Cerebellar nuclear complex (tissue), 1 donor: ENCODE measurements at regions not wholly inside any gene's neighbourhood (a gene's known extent, or its start where the extent isn't known, plus 50 kb on each side); places are given as distances from the start of the nearest gene placed in this dataset.
A peak's percentile ranks its signal among the peaks of the same experiment; 100 is the strongest.
"Not testable (repeated sequence)": the region's sequence is repeated elsewhere in the genome, so short reads cannot be mapped to it uniquely, and the experiment has no call there.

Source experiments
- DNase-seq, 2 experiments: peaks; one replicate each; lab custom pipeline; 2025; lab: John Stamatoyannopoulos, UW

GRCh38 chr3:10665592-10665991 is 150.4 kb upstream of the SLC6A11 start:
- DNase-seq = no peak

DNA sequence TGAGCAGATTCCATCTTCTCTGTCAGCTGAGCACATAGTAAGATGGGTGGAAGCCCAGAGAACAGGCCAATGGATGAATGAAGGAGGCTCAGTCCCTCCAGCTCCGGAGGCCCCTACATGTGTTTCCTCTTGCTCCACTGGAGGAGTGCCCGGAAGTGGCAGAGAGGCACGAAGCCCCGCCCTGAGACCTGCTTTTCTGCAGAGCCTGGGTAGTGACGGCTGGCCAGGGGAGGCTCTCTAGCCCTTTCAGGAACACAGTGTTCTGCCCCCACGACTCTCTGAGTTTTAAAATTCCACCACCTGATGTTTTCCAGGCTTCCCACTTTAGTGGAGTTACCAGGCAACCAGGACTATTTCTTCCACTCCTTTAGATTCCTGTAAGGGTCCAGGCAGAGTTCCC is 149.4 kb upstream of the SLC6A11 start:
- no peak for DNase-seq

DNA sequence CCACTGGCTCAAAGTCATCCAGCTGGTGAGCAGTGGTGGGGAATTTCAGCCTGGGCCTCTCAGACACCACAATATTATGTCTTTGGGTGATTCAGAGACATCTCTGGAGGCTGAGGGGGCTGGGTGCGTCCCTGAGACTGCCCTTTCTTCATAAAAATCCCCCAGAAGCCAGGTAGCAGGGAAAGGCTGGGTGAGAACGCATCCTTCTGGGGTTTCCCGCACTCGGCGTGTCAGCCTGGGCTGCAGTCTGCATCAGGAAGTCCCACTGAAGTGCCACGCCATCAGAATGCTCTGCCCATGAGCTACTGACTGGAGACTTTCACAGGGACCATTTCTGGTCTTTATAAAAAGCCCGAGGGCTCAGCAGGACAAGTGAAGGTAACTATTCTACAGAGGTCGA is 148.8 kb upstream of the SLC6A11 start:
- DNase-seq = no peak

- DNase-seq = no peak
Observed at GRCh38 chr3:10667901-10668476, 148.0 kb upstream of the SLC6A11 start.

GRCh38 chr3:10669490-10670048 is 146.5 kb upstream of the SLC6A11 start:
- DNase-seq = no peak

DNA sequence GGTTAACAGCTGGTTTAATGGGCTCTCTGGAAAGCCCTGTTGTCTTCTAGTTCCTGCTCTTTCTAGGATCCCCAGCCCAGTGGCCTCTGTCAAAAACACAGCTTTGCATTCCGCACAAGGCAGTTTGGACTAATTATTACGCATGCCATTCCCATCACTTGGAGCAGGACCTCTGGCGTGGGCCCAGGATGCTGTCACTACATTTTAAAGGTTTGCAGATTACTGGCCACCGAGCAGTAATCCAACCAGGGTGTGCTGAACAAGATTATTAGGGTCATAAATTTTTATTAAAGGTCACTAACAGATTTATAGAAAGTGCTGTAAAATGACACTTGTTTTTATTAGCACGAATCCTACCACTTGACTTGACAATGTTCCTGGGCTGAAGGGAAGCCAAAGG is 143.6 kb upstream of the SLC6A11 start:
- no peak for DNase-seq

- no peak for DNase-seq
Observed at GRCh38 chr3:10674578-10674977, 141.4 kb upstream of the SLC6A11 start.

DNA sequence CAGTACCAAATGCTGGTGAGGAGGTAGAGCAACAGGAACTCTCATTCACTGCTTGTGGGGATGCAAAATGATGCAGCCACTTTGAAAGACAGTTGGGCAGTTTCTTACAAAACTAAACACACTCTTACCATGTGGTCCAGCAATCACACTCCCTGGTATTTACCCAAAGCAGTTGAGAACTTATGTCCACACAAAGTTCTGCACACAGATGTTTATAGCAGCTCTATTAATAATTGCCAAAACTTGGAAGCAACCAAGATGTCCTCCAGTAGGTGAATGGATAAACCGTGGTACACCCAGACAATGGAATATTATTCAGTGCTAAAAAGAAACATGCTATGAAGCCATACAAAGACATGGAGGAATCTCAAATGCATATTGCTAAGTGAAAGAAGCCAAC is 139.1 kb upstream of the SLC6A11 start:
- DNase-seq = no peak

GRCh38 chr3:10678796-10679376 is 137.1 kb upstream of the SLC6A11 start:
- DNase-seq = no peak

DNA sequence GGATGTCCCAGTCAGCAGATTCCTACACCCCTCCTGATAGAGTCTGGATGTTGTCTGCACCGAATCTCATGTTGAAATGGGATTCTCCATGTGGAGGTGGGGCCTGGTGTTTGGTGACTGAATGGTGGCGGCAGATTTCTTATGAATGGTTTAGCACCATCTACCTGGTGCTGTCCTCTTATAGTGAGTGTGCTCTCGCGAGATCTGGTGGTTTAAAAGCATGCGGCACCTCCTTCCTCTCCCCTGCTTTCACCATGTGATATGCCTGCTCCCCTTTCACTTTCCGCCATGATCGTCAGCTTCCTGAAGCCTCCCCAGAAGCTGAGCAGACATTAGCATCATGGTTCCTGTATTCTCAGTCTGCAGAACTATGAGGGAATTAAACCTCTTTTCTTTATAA is 135.2 kb upstream of the SLC6A11 start:
- DNase-seq = no peak

GRCh38 chr3:10682692-10683091 is 133.3 kb upstream of the SLC6A11 start:
- DNase-seq = no peak

GRCh38 chr3:10683106-10683505 is 132.9 kb upstream of the SLC6A11 start:
- no peak for DNase-seq

- no peak for DNase-seq
Observed at GRCh38 chr3:10688126-10688525, 127.9 kb upstream of the SLC6A11 start.

DNA sequence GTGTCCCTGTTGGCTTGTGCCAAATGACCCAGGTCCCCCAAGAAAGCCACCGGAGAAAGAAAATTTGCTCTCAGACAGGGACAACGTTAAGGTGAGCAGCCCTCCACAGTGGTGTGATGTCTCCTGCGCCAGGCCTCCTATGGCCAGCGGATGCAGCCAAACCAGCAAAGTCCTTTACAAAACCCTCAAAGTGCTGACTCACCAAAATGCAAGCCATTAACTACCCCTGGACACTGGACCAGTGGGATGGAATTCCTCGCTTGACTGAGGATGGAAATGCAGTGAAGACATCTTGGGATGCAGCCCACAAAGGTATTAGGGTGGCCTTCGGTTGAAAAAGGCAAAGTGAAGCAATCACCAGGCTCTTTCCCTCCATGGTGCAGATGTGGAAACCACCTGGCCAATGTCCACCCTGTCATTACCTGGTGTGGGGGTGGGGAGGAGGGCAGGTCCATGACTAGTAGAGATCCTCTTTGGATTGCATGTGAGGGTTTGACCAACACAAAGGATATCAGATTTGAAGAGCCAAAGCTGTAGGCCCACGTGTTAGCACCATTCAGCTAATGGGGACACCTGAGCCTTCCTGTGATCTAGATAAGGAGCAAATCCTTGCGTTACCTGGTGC is 127.4 kb upstream of the SLC6A11 start:
- no peak for DNase-seq

GRCh38 chr3:10692039-10692622 is 123.9 kb upstream of the SLC6A11 start:
- no peak for DNase-seq

DNA sequence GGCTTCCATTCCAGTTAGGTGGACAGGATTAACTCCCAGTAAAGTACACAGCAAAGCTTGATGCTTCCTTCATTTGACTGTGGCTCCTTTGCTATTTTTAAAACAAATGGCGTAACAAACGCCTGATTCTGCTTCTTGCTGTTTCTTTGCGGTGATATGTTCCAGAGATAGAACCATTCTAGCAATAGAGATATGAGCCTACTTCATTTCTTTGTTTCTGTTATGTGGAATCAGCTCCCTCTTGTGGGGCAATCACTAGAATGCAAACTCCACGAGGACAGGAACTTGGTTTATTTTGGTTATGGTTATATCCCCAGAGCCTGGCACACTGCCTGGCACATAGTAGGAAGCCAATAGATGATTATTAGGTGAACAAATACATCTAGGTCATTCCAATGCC is 122.6 kb upstream of the SLC6A11 start:
- DNase-seq = no peak

GRCh38 chr3:10694179-10694578 is 121.8 kb upstream of the SLC6A11 start:
- DNase-seq = no peak

DNA sequence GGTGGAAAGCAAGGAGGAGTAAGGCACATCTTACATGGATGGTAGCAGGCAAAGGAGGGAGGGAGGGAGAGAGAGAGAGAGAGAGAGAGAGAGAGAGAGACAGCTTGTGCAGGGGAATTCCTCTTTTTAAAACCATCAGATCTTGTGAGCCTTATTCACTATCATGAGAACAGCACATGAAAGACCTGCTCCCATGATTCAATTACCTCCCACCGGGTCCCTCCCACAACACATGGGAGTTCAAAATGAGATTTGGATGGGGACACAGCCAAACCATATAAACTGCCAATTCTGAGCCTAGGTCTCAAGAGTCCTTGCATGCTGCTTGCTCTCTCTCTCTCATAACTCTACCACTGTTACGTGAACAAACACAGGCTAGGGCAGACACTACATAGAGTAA is 120.8 kb upstream of the SLC6A11 start:
- not testable (repeated sequence) for DNase-seq

DNA sequence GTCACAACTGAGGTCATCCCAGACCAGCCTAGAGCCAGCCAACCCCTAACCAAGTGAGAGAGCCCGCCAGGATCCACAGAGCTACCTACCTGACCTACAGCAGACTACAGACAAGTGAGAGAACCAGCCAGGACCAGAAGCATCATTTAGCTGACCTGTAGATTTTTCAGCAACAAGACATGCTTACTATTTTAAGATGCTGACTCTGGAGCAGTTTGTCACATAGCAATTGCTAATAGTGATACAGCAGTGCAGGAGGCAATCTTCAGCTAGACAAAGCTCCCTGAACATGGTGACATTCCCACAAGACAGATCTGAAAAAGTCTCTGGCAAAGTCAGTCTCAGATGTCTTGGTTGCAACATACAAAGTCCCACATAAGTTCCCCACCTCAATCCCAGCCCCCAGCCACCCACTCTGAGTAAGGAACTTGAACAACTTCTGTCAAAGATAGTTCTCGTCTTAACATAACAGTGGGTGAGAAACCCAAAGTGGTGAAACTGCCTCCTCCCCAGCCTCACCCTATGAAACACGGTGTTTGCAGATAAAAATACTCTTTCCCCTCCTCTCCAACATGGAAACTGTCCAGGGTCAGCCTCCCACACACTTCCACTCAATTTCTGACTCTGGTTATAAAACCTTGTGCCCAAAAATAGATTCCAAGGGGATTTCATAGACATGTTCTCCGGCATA is 120.3 kb upstream of the SLC6A11 start:
- DNase-seq = no peak

- DNase-seq = no peak
Observed at GRCh38 chr3:10697918-10698317, 118.1 kb upstream of the SLC6A11 start.

DNA sequence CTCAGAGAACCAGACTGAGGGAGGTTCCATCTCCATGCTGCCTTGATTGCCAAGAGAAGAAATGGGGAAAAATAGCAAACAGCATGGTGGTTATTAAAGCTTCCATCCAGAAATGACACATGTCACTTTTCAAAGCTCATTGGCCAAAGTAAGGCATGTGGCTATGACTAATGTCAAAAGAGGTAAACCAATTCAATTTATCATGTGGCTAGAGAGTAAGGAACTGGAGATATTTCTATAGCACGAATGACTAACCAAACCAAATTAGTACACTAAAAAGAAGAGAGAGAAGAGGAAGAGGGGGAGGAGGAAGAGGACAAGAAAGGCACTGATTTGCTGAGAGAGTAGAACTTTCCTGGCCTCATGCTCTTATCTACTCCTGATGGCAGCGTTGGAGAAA is 115.2 kb upstream of the SLC6A11 start:
- DNase-seq = no peak

DNA sequence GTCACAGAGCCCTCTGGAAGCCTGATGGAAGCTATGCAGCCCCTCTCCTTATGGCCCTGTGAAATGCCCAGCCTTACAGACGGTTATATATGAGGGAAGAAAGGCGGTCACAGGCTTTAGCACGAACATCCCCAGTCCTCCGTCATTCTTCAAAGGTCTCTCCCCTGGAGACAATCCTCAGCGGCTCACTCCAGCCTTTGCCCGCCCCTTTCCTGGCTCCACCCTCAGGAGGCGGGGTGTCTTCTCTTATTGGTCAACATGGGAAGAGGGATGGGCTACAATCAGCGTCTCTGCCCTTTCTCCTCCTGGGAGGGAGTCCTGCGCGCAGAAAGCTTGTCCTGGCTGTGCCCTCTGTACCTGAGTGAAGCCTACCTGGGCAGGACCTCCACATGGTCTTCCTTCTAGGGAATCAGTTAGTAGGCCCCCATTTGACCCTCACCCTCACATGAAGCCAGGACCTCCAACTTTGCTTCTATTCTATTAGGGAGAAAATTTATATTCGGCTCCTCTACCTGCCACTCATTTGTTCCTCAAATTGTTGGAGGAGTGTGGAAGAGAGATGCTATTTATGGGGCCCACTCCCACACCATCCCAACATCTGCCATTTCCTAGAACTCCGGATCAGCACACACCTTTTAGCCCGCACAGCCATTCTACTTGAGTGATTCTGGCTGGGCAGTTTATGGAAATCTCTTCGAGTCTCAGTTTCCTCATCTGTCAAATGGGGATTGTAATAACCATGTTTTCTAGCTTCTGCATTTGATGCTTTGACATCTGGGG is 112.9 kb upstream of the SLC6A11 start:
- peak; percentile 68 to 76 for DNase-seq
